ENCODE measurements at regions not wholly inside any gene's neighbourhood (a gene's known extent, or its start where the extent isn't known, plus 50 kb on each side); places are given as distances from the start of the nearest gene placed in this dataset.

DNA sequence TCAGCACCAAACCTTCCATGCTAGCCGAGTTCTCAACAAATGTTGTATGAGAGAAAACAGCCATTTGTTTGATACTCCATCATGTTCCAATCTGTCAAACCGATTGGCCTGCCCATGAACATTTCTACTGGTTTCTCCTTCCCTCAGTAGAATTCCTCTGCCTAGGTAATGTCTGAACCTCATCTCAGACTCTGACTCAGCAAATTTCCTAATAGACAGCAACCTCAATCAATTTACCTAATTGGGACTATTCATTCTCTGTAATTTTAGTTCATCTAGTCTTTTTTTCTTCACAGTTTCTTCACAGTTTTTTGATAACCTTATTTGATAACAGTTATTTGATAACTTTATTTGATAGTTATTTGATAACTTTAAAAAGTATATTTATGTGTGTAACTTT is 585.1 kb downstream of the DNAJB9 start:
- no peak for DNase-seq (ENCODE audit: low read depth)
- H3K4me3 ChIP-seq (ENCODE audit: low read depth, low read length) = no peak overlapping the region
- TF ChIP-seq, protein P1, sequence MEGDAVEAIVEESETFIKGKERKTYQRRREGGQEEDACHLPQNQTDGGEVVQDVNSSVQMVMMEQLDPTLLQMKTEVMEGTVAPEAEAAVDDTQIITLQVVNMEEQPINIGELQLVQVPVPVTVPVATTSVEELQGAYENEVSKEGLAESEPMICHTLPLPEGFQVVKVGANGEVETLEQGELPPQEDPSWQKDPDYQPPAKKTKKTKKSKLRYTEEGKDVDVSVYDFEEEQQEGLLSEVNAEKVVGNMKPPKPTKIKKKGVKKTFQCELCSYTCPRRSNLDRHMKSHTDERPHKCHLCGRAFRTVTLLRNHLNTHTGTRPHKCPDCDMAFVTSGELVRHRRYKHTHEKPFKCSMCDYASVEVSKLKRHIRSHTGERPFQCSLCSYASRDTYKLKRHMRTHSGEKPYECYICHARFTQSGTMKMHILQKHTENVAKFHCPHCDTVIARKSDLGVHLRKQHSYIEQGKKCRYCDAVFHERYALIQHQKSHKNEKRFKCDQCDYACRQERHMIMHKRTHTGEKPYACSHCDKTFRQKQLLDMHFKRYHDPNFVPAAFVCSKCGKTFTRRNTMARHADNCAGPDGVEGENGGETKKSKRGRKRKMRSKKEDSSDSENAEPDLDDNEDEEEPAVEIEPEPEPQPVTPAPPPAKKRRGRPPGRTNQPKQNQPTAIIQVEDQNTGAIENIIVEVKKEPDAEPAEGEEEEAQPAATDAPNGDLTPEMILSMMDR (IDR thresholded peaks at IDR 0.05; ENCODE audit: insufficient read depth, low read depth, low read length) = no peak

DNA sequence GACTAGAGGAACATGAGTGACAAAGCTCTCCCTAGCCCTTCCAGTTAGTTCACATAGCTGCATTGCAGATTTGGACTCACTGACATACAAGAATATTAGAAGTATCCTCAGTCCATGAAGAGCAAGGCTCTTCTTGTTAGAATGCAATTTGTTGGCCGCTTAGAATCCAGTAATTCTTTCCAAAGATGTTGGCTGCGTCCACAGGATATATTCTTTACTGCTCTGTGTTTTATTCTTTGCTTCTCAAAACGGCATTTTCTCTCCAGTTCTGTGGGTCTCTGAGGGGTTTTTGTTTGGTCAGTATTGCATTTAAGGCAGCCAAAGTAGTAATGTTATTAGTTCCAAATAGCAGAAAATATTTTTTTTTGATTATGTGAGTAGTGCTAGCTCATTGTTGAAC is 588.6 kb downstream of the DNAJB9 start:
- DNase-seq (ENCODE audit: low read depth) = no peak
- TF ChIP-seq, protein P1 (IDR thresholded peaks at IDR 0.05; ENCODE audit: insufficient read depth, low read depth, low read length) = no peak

DNA sequence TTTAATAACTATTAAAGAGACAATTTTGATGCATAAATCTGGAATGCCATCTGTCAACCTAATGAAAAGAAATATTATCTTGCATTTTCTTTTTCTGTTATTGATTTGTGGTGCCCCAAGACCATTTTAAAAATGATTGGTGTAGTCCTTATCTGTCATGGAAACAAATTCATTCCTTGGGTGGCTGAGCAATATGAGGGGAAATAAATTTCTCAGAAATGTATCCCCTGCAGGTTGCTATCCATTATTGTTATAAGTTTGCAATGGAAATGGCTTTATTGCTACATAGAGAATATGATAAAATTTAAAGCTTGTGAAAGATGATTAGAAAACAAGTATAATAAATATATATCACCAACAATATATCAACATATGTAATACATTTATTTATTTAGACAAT is 607.0 kb downstream of the DNAJB9 start:
- no peak overlapping the region for H3K4me3 ChIP-seq (ENCODE audit: low read depth, low read length)
- TF ChIP-seq, protein P1 (IDR thresholded peaks at IDR 0.05; ENCODE audit: insufficient read depth, low read depth, low read length) = no peak
- no peak for DNase-seq (ENCODE audit: low read depth)

More for the DNA sequence above, 588.6 kb downstream of the DNAJB9 start:
- H3K4me3 ChIP-seq (ENCODE audit: low read depth, low read length) = no peak overlapping the region

DNA sequence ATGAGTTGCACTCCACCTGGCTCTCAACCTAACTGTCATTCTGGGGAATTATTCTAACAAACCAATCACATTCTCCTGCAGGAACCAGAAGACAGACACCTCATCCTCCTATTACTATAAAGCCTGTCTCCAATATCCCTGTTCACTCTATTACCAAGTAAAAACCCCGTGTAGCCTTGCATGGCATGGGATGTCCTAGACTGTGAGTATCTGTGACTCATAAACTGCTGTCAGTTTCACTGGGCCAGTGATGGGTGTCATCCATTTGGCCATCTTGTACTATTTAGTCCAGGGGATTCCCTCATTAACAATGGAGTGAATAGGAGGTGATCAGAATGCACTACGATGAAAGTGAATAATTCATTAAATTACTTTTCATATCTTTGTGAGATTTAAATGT is 608.7 kb downstream of the DNAJB9 start:
- TF ChIP-seq, protein P1 (IDR thresholded peaks at IDR 0.05; ENCODE audit: insufficient read depth, low read depth, low read length) = no peak
- no peak for DNase-seq (ENCODE audit: low read depth)
- no peak overlapping the region for H3K4me3 ChIP-seq (ENCODE audit: low read depth, low read length)

DNA sequence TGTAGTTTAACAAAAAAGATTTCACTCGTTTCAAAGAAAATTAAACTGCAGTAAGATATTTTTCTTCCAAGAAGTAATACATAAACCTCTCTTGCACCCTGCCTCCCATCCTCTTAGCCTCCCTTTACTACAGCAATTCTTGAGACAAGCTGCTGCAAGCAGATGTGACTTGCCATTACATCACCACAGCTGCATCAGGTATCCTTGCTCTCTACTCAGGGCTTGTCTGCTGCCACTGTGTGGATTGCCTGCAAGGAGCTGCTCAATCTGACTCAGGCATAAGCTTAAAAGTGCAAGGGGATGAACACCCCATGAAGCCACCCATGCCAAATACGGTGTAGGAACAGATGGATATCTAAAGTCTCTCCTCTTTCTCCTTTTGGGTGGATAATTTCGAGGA is 609.9 kb downstream of the DNAJB9 start:
- no peak for DNase-seq (ENCODE audit: low read depth)
- no peak overlapping the region for H3K4me3 ChIP-seq (ENCODE audit: low read depth, low read length)
- TF ChIP-seq, protein P1 (IDR thresholded peaks at IDR 0.05; ENCODE audit: insufficient read depth, low read depth, low read length) = no peak

DNA sequence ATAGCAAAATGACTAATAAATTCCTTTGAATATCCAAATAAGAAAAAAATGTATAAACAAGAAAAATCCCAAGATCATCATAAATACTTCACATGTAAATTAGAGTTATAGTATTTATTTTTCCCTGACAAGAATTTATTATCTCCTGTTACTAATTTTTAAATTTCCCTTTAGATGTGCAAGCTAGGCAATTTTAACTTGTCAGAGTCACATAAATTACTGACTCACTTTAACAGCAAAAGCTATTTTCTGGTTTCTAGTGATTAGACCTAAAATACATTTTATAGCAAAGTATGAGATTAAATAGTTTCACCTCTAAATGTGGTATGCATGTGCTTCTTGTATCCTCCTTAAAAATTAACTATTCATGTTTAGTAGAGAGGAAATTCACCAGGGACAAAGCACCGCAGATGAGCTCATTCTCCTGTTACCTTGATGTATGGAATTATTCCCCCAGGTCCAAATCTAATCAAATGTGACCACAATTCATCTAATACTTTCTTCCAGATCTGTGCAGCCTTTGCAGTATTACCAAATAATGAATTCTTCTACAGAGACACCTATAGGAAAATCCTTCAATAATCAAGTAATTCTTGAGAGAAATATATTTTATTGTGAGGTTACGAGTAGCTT is 621.2 kb downstream of the DNAJB9 start:
- no peak for DNase-seq (ENCODE audit: low read depth)
- H3K4me3 ChIP-seq (ENCODE audit: low read depth, low read length) = no peak overlapping the region
- TF ChIP-seq, protein P1 (IDR thresholded peaks at IDR 0.05; ENCODE audit: insufficient read depth, low read depth, low read length) = no peak

DNA sequence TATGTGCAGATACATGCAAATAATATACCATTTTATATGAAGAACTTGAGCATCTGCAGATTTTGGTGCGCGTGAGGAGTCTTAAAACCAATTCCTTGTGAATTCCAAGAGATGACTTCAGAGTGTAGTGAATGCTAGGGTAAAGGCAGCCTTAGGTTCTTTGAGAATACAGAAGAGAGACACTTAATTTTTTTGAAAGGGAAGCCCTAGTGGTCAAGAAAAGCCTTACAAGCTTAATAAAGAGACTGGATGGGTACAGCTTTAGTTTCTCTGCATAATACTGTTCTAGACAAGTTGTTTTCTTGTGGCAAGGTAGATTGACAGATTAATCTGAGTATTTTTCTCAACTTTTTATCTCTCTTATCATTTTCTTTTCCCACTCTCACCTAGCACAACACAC is 636.5 kb downstream of the DNAJB9 start:
- H3K4me3 ChIP-seq (ENCODE audit: low read depth, low read length) = no peak overlapping the region
- TF ChIP-seq, protein P1 (IDR thresholded peaks at IDR 0.05; ENCODE audit: insufficient read depth, low read depth, low read length) = no peak
- DNase-seq (ENCODE audit: low read depth) = no peak
